Loucy (cell line): ENCODE measurements at regions not wholly inside any gene's neighbourhood (a gene's known extent, or its start where the extent isn't known, plus 50 kb on each side); places are given as distances from the start of the nearest gene placed in this dataset.

ENCODE experiments used
- H2AFZ ChIP-seq: fragments of 200-600 bp; sonication (generic); 2 replicates; pipeline ENCODE4 v1.6.0; 2016; ENCODE audit warnings: antibody characterized with exemption, mild to moderate bottlenecking, low read length, moderate library complexity
- H3F3A ChIP-seq: fragments of 200-600 bp; 2 replicates; pipeline ENCODE4 v1.6.0; 2016; ENCODE audit warnings: antibody characterized with exemption, low read depth, mild to moderate bottlenecking
- H3K27me3 ChIP-seq: fragments of 200-600 bp; sonication (generic); 2 replicates; pipeline ENCODE4 v1.6.1; 2014; ENCODE audit warnings: low read length, mild to moderate bottlenecking; ENCODE audit not compliant: insufficient read depth, poor library complexity, severe bottlenecking
- H3K36me3 ChIP-seq: fragments of 200-600 bp; sonication (generic); 2 replicates; pipeline ENCODE4 v1.6.1; 2016; ENCODE audit warnings: low read length; ENCODE audit not compliant: insufficient read depth
- H3K4me1 ChIP-seq: fragments of 200-600 bp; sonication (generic); 2 replicates; pipeline ENCODE4 v1.5.1; 2014; ENCODE audit warnings: low read length, mild to moderate bottlenecking; ENCODE audit not compliant: insufficient read depth, poor library complexity, severe bottlenecking
- H3K4me2 ChIP-seq: fragments of 200-600 bp; sonication (generic); 2 replicates; pipeline ENCODE4 v1.6.0; 2014; ENCODE audit warnings: antibody characterized with exemption, low read length, low read depth, mild to moderate bottlenecking; ENCODE audit not compliant: poor library complexity, severe bottlenecking
- H3K4me3 ChIP-seq: fragments of 200-600 bp; sonication (generic); 2 replicates; pipeline ENCODE4 v1.5.1; 2014; ENCODE audit warnings: low read length, mild to moderate bottlenecking, mixed read lengths; ENCODE audit not compliant: poor library complexity, severe bottlenecking
- H3K79me2 ChIP-seq: fragments of 200-600 bp; sonication (generic); 2 replicates; pipeline ENCODE4 v1.6.1; 2014; ENCODE audit warnings: low read length; ENCODE audit not compliant: insufficient read depth
- H3K9ac ChIP-seq: fragments of 200-600 bp; sonication (generic); 2 replicates; pipeline ENCODE4 v1.6.0; 2014; ENCODE audit warnings: mild to moderate bottlenecking, low read depth, low read length, moderate library complexity; ENCODE audit not compliant: poor library complexity, severe bottlenecking
- H3K9me2 ChIP-seq: fragments of 200-600 bp; sonication (generic); replicated peaks from 2 replicates; pipeline ENCODE4 v1.6.1; 2016; ENCODE audit warnings: low read depth, low read length, mixed read lengths
- H3K9me3 ChIP-seq: fragments of 200-600 bp; sonication (generic); 2 replicates; pipeline ENCODE4 v1.6.1; 2014; ENCODE audit warnings: mild to moderate bottlenecking, antibody characterized with exemption, low read length, low read depth; ENCODE audit not compliant: insufficient read depth
- H4K20me1 ChIP-seq: fragments of 200-600 bp; sonication (generic); 2 replicates; pipeline ENCODE4 v1.6.0; 2014; ENCODE audit warnings: antibody characterized with exemption, low read length, mild to moderate bottlenecking; ENCODE audit not compliant: insufficient read depth, poor library complexity, severe bottlenecking
- CTCF ChIP-seq: fragments of 200-600 bp; sonication (generic); conservative IDR thresholded peaks from 2 replicates; pipeline ENCODE4 v1.5.1; 2014; ENCODE audit warnings: mild to moderate bottlenecking, antibody characterized with exemption, low read length
- EZH2phosphoT487 ChIP-seq: fragments of 200-600 bp; IDR thresholded peaks from 2 replicates; pipeline ENCODE4 v1.6.1; 2018; ENCODE audit warnings: antibody characterized with exemption, mild to moderate bottlenecking, moderate library complexity, borderline replicate concordance

- Histone ChIP-seq H3K79me2 (no peaks in the 10 kb centered on the region), H3K9me3 (no peaks in the 10 kb centered on the region), H3K4me1 (peaks cover 12% of the 10 kb centered on the region), H3K36me3 (no peaks in the 10 kb centered on the region), H2AFZ (peak overlapping the region; percentile 39; the same call in 1 of the 2 replicates), H3K4me3 (peak overlapping the region; percentile 47), H3K4me2 (peak overlapping the region; percentile 71), H3K9ac (no peak overlapping the region), H3K9me2 (no peaks in the 10 kb centered on the region), H3F3A (no peaks in the 10 kb centered on the region), H3K27me3 (no peaks in the 10 kb centered on the region), H4K20me1 (no peaks in the 10 kb centered on the region)
- peak; percentile 93 for TF ChIP-seq CTCF
- no peak for TF ChIP-seq EZH2phosphoT487
Observed at GRCh38 chr19:32224371-32225244, 120.8 kb upstream of the ZNF507 start.

- H2AFZ ChIP-seq = no peak overlapping the region
- H3K36me3 ChIP-seq = no peaks in the 10 kb centered on the region
- no peaks in the 10 kb centered on the region for H3K27me3 ChIP-seq
- H4K20me1 ChIP-seq = no peaks in the 10 kb centered on the region
- no peak overlapping the region for H3K9ac ChIP-seq
- H3K4me3 ChIP-seq = no peak overlapping the region
- H3K4me1 ChIP-seq = peaks cover 12% of the 10 kb centered on the region
- H3F3A ChIP-seq = no peaks in the 10 kb centered on the region
- no peaks in the 10 kb centered on the region for H3K9me2 ChIP-seq
- H3K79me2 ChIP-seq = no peaks in the 10 kb centered on the region
- H3K4me2 ChIP-seq = no peak overlapping the region
- no peak for TF ChIP-seq EZH2phosphoT487
- TF ChIP-seq CTCF = no peak
- no peaks in the 10 kb centered on the region for H3K9me3 ChIP-seq
Observed at GRCh38 chr19:32227561-32228165, 117.7 kb upstream of the ZNF507 start.

- no peak overlapping the region for H3K9ac ChIP-seq
- no peaks in the 10 kb centered on the region for H3K9me3 ChIP-seq
- no peaks in the 10 kb centered on the region for H3K27me3 ChIP-seq
- H3K36me3 ChIP-seq = no peaks in the 10 kb centered on the region
- no peaks in the 10 kb centered on the region for H4K20me1 ChIP-seq
- H3K4me3 ChIP-seq = no peak overlapping the region
- H3K9me2 ChIP-seq = no peaks in the 10 kb centered on the region
- H3F3A ChIP-seq = no peaks in the 10 kb centered on the region
- no peak overlapping the region for H3K4me2 ChIP-seq
- TF ChIP-seq CTCF (no peak), EZH2phosphoT487 (no peak)
- H3K4me1 ChIP-seq = no peaks in the 10 kb centered on the region
- no peaks in the 10 kb centered on the region for H3K79me2 ChIP-seq
- no peak overlapping the region for H2AFZ ChIP-seq
Observed at GRCh38 chr19:32230441-32230840, 115.0 kb upstream of the ZNF507 start.
